H9 (cell line): ENCODE measurements at regions not wholly inside any gene's neighbourhood (a gene's known extent, or its start where the extent isn't known, plus 50 kb on each side); places are given as distances from the start of the nearest gene placed in this dataset.

Experiments used
- DNase-seq: peaks from one replicate; pipeline ENCODE4 v3.0.0-alpha.2; 2017
- H2AFZ ChIP-seq: one replicate; pipeline ENCODE4 v1.6.1; 2013; ENCODE audit warnings: mild to moderate bottlenecking, low read length, control low read depth, moderate library complexity
- H2AK5ac ChIP-seq: 2 replicates; pipeline ENCODE4 v1.6.1; 2013; ENCODE audit warnings: low read length, control low read depth, mixed read lengths; ENCODE audit not compliant: insufficient read length
- H2BK120ac ChIP-seq: one replicate; pipeline ENCODE4 v1.6.1; 2013; ENCODE audit warnings: low read depth, mild to moderate bottlenecking, low read length, control low read depth, inconsistent platforms; ENCODE audit not compliant: poor library complexity, severe bottlenecking
- H2BK12ac ChIP-seq: 2 replicates; pipeline ENCODE4 v1.6.1; 2013; ENCODE audit warnings: low read length, control low read depth, mixed read lengths, low read depth; ENCODE audit not compliant: insufficient read length
- H2BK15ac ChIP-seq: 2 replicates; pipeline ENCODE4 v1.6.1; 2013; ENCODE audit warnings: low read depth, low read length, control low read depth
- H2BK20ac ChIP-seq: one replicate; pipeline ENCODE4 v1.6.1; 2013; ENCODE audit warnings: low read depth, mild to moderate bottlenecking, low read length, control low read depth, inconsistent platforms; ENCODE audit not compliant: poor library complexity, severe bottlenecking
- H2BK5ac ChIP-seq: 2 replicates; pipeline ENCODE4 v1.6.1; 2013; ENCODE audit warnings: low read length, control low read depth, mixed read lengths; ENCODE audit not compliant: insufficient read length
- H3K14ac ChIP-seq: 2 replicates; pipeline ENCODE4 v1.6.1; 2013; ENCODE audit warnings: low read length, control low read depth; ENCODE audit not compliant: insufficient read depth
- H3K18ac ChIP-seq: 2 replicates; pipeline ENCODE4 v1.6.1; 2013; ENCODE audit warnings: low read depth, mild to moderate bottlenecking, mixed read lengths, low read length, control low read depth; ENCODE audit not compliant: insufficient read length
- H3K23ac ChIP-seq: 2 replicates; pipeline ENCODE4 v1.6.1; 2013; ENCODE audit warnings: low read length, control low read depth, mixed read lengths, low read depth; ENCODE audit not compliant: insufficient read length
- H3K23me2 ChIP-seq: 2 replicates; pipeline ENCODE4 v1.6.1; 2013; ENCODE audit warnings: low read depth, mild to moderate bottlenecking, mixed read lengths, low read length, control low read depth; ENCODE audit not compliant: insufficient read length, poor library complexity, severe bottlenecking
- H3K27ac ChIP-seq: 2 replicates; pipeline ENCODE4 v1.5.1; 2013; ENCODE audit warnings: low read length, control low read depth, mixed read lengths, low read depth; ENCODE audit not compliant: insufficient read length
- H3K27me3 ChIP-seq: 2 replicates; pipeline ENCODE4 v1.6.1; 2013; ENCODE audit warnings: low read length, control low read depth, inconsistent platforms; ENCODE audit not compliant: insufficient read depth
- H3K4ac ChIP-seq: 2 replicates; pipeline ENCODE4 v1.6.1; 2013; ENCODE audit warnings: low read depth, mild to moderate bottlenecking, control low read depth, inconsistent platforms, low read length, moderate library complexity
- H3K4me1 ChIP-seq: 2 replicates; pipeline ENCODE4 v1.6.1; 2013; ENCODE audit warnings: low read length, control low read depth, inconsistent platforms; ENCODE audit not compliant: insufficient read depth
- H3K4me2 ChIP-seq: 2 replicates; pipeline ENCODE4 v1.6.1; 2013; ENCODE audit warnings: low read length, control low read depth, mixed read lengths; ENCODE audit not compliant: insufficient read length, insufficient read depth
- H3K56ac ChIP-seq: 2 replicates; pipeline ENCODE4 v1.6.1; 2013; ENCODE audit warnings: low read depth, mild to moderate bottlenecking, mixed read lengths, low read length, control low read depth; ENCODE audit not compliant: insufficient read length
- H3K79me1 ChIP-seq: 2 replicates; pipeline ENCODE4 v1.6.1; 2013; ENCODE audit warnings: low read depth, mild to moderate bottlenecking, moderate library complexity, low read length, control low read depth, inconsistent platforms; ENCODE audit not compliant: insufficient read depth, poor library complexity, severe bottlenecking
- H3K79me2 ChIP-seq: 2 replicates; pipeline ENCODE4 v1.6.1; 2013; ENCODE audit warnings: low read length, control low read depth, inconsistent platforms; ENCODE audit not compliant: insufficient read depth
- H3K9ac ChIP-seq: 2 replicates; pipeline ENCODE4 v1.6.1; 2013; ENCODE audit warnings: low read length, control low read depth, mixed read lengths; ENCODE audit not compliant: insufficient read length; ENCODE audit errors: extremely low read depth
- H3K9me3 ChIP-seq: one replicate; pipeline ENCODE4 v1.6.1; 2013; ENCODE audit warnings: low read depth, low read length, inconsistent platforms; ENCODE audit not compliant: control insufficient read depth
- H3T11ph ChIP-seq: one replicate; pipeline ENCODE4 v1.6.1; 2013; ENCODE audit warnings: mild to moderate bottlenecking, low read length, control low read depth, inconsistent platforms
- H4K20me1 ChIP-seq: one replicate; pipeline ENCODE4 v1.6.1; 2013; ENCODE audit not compliant: control insufficient read depth, insufficient read length, insufficient read depth
- H4K5ac ChIP-seq: 2 replicates; pipeline ENCODE4 v1.6.1; 2013; ENCODE audit warnings: low read depth, mild to moderate bottlenecking, mixed read lengths, low read length, control low read depth; ENCODE audit not compliant: insufficient read length
- H4K8ac ChIP-seq: replicated peaks from 2 replicates; pipeline ENCODE4 v1.6.1; 2013; ENCODE audit warnings: low read length, control low read depth, mixed read lengths, low read depth; ENCODE audit not compliant: insufficient read length
- H4K91ac ChIP-seq: 2 replicates; pipeline ENCODE4 v1.6.1; 2013; ENCODE audit warnings: low read depth, mild to moderate bottlenecking, moderate library complexity, mixed read lengths, low read length, control low read depth; ENCODE audit not compliant: insufficient read length
- H3K27ac Mint-ChIP-seq, 3 experiments: 2 replicates in 2 of 3; 3 replicates in 1 of 3; pipeline ENCODE4 v1.8.0; 2020 to 2021; ENCODE audit warnings: mixed read lengths in 3 of 3, mild to moderate bottlenecking in 1 of 3, moderate library complexity in 1 of 3
- H3K27me3 Mint-ChIP-seq: 2 replicates; pipeline ENCODE4 v1.8.0; 2021; ENCODE audit warnings: low read depth, mild to moderate bottlenecking, moderate library complexity, mixed read lengths
- H3K36me3 Mint-ChIP-seq, 3 experiments: 2 replicates in 2 of 3; 3 replicates in 1 of 3; pipeline ENCODE4 v1.8.0; 2020 to 2021; ENCODE audit warnings: low read depth in 3 of 3, mixed read lengths in 3 of 3; ENCODE audit not compliant: insufficient read depth in 1 of 3
- H3K4me1 Mint-ChIP-seq, 2 experiments: 2 replicates each; pipeline ENCODE4 v1.8.0; 2020; ENCODE audit warnings: mixed read lengths in 2 of 2
- H3K4me3 Mint-ChIP-seq, 2 experiments: 2 replicates in 1 of 2; 3 replicates in 1 of 2; pipeline ENCODE4 v1.8.0; 2020 to 2021; ENCODE audit warnings: mild to moderate bottlenecking in 2 of 2, mixed read lengths in 2 of 2, moderate library complexity in 1 of 2
- H3K9me3 Mint-ChIP-seq, 2 experiments: 2 replicates in 1 of 2; 3 replicates in 1 of 2; pipeline ENCODE4 v1.8.0; 2020; ENCODE audit warnings: mild to moderate bottlenecking in 2 of 2, mixed read lengths in 2 of 2, moderate library complexity in 1 of 2
- CTCF ChIP-seq: fragments of 200-600 bp; sonication (generic); conservative IDR thresholded peaks from 3 replicates; pipeline ENCODE4 v1.8.0; 2021; ENCODE audit warnings: antibody characterized with exemption, mild to moderate bottlenecking
- WGBS: extraction: QIAGEN DNeasy Blood & Tissue Kit; methylation state at CpG from one replicate; pipeline ENCODE4 v1.1.7; 2013; ENCODE audit warnings: missing lambda C conversion rate, low lambda C conversion rate, mixed read lengths; ENCODE audit not compliant: insufficient read length; ENCODE audit errors: extremely low coverage; 5-methylcytosine and 5-hydroxymethylcytosine counted together

GRCh38 chr11:23006730-23007129 lies 146.5 kb upstream of the CCDC179 start:
- no peaks in the 10 kb centered on the region for H3K23me2 ChIP-seq
- no peak overlapping the region for H3K18ac ChIP-seq
- H3T11ph ChIP-seq, result no peak overlapping the region
- Mint-ChIP-seq H3K4me3 (no peak overlapping the region), H3K9me3 (peaks cover 15 to 18% of the 10 kb centered on the region in 2 experiments), H3K36me3 (peaks cover 3 to 17% (median 9%) of the 10 kb centered on the region in 3 experiments; a peak in 6 of 7 replicates), H3K27ac (no peak overlapping the region), H3K4me1 (no peaks in the 10 kb centered on the region), H3K27me3 (peaks cover 1% of the 10 kb centered on the region; the same call in 1 of the 2 replicates)
- H3K23ac ChIP-seq, result no peak overlapping the region
- H3K56ac ChIP-seq, result no peak overlapping the region
- H2BK15ac ChIP-seq, result no peak overlapping the region
- no peak overlapping the region for H4K8ac ChIP-seq
- H2BK12ac ChIP-seq, result no peak overlapping the region
- no peaks in the 10 kb centered on the region for H3K4me1 ChIP-seq
- H2AK5ac ChIP-seq, result no peak overlapping the region
- TF ChIP-seq CTCF, result no peak
- H3K4me2 ChIP-seq, result no peak overlapping the region
- H3K4ac ChIP-seq, result no peak overlapping the region
- no peaks in the 10 kb centered on the region for H3K79me2 ChIP-seq
- no peak overlapping the region for H2BK5ac ChIP-seq
- WGBS, result no CpG with 5 or more reads among the region's 4 CpGs
- no peaks in the 10 kb centered on the region for H4K20me1 ChIP-seq
- no peaks in the 10 kb centered on the region for H3K79me1 ChIP-seq
- no peaks in the 10 kb centered on the region for H3K27me3 ChIP-seq
- no peak overlapping the region for H2BK20ac ChIP-seq
- no peak overlapping the region for H3K27ac ChIP-seq
- H4K91ac ChIP-seq, result no peak overlapping the region
- no peak overlapping the region for H3K14ac ChIP-seq
- no peaks in the 10 kb centered on the region for H3K9me3 ChIP-seq
- no peak overlapping the region for H3K9ac ChIP-seq
- no peak overlapping the region for H4K5ac ChIP-seq
- no peak overlapping the region for H2BK120ac ChIP-seq
- DNase-seq, result no peak
- no peak overlapping the region for H2AFZ ChIP-seq
